Activated effector memory CD4-positive, alpha-beta T cell treated with anti-CD3 and anti-CD28 coated beads, Interleukin-2, amount 50 U/mL, for 16 hours (primary cell): ENCODE measurements at regions not wholly inside any gene's neighbourhood (a gene's known extent, or its start where the extent isn't known, plus 50 kb on each side); places are given as distances from the start of the nearest gene placed in this dataset.

Experiments
- DNase-seq: peaks from one replicate; pipeline ENCODE4 v3.0.0-alpha.2; 2020

DNA sequence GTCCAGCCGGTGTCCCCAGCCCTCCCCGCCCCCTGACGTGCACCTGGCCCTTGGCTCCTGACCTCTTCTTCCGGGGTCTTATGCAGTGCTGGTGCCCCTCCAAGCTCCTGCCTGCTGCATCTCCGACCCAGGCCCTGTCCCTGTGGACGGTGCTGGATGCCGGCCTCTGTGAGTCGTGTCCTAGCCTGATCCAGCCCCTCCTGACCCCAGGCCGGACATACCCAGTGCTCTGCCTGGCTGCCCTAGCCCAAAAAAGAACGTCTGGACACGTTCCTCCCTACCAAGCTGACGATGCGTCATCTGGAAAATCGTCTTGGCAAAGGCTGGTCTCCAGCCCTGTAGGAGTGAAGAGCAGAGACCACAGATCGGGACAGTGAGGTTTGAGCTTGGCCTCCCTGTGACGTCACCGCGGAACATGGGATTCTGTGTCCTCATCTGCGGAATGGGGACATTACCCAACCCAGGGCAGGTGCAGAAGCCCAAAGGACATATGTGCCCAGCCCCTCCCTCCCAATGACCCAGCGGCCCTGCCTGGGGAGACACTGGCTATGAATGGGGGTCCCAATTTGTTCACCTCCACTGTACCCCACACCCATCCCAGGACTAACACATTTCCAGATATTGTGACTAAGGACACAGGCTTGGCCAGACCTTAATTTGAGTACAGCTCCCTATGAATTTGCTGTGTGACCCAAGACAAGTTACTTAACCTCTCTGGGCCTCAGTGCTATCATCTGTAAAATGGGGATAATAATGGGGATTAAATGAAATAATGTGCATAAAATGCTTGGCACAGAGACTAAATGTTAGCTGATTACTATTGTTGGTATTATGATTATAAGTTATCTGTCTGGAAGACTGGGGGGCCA, 51.0 kb upstream of the BCL11B start:
- peak; percentile 50 for DNase-seq

- DNase-seq, result peak; percentile 34
Observed at GRCh38 chr14:99321955-99322730, 50.1 kb upstream of the BCL11B start.
